HG03520 (cell line): ENCODE measurements at regions not wholly inside any gene's neighbourhood (a gene's known extent, or its start where the extent isn't known, plus 50 kb on each side); places are given as distances from the start of the nearest gene placed in this dataset.

Source experiments
- ATAC-seq: cut with Tn5 transposase; IDR thresholded peaks from one replicate; pipeline ENCODE4 v1.9.1; 2021; ENCODE audit warnings: mild to moderate bottlenecking, moderate library complexity; ENCODE audit not compliant: unreplicated experiment

GRCh38 chr14:95413289-95414215 is 93.8 kb upstream of the CLMN start:
- ATAC-seq = no peak

DNA sequence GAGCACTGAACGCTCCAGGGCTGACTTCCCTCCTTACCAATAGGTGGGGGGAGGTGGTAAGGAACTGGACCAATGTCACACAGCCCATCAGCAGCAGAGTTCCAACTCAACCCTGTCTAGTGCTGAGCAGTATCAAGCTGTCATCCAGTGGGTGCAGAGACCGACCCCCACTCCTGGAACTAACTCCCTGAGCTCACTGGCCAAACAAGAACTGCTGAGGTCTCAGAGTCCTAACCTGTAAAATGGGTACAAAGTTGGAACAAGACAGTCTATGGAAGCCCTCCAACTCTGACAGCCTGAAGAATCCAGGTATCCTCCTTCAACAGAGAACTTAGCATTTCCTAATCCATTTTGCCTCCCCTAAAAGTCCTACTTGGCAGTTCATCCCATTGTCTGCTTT is 91.1 kb upstream of the CLMN start:
- no peak for ATAC-seq

DNA sequence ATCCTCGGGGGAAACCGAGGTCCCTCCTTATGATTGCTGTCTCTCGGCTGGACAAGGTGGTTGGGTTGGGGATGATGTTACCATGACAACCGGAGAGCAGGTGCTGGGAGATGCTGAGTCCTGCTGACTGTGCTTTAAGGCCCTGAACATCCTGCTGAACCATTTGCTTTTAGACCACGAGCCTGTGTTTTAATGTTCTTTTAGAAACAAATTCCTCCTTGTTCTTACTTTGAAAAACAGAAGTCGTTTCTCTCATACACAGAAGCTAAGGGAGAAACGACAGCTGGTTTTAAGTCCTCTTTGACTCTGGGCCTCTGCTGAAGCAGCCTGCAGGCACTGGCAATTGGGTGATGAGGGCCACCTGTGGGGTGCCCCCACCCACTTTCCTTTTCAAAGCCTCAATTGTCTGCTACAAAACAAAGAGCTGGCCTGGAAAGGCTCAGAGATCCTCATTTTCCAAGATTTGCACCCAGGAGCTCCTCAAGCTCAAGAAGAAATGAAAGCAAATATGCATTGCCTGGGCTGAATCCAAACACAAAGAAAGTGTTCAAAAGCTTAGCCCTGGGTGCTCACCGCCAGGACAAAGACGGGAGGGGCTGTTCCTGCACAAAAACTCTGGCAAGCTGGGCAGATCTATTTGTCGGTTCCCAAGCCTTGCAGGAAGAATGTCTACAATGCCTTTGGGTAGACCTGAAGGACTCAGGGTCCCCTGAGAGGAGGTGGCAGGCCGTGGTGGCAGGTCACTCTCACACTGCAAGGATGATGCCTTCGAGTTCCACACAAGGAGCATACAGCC is 90.0 kb upstream of the CLMN start:
- ATAC-seq = no peak

DNA sequence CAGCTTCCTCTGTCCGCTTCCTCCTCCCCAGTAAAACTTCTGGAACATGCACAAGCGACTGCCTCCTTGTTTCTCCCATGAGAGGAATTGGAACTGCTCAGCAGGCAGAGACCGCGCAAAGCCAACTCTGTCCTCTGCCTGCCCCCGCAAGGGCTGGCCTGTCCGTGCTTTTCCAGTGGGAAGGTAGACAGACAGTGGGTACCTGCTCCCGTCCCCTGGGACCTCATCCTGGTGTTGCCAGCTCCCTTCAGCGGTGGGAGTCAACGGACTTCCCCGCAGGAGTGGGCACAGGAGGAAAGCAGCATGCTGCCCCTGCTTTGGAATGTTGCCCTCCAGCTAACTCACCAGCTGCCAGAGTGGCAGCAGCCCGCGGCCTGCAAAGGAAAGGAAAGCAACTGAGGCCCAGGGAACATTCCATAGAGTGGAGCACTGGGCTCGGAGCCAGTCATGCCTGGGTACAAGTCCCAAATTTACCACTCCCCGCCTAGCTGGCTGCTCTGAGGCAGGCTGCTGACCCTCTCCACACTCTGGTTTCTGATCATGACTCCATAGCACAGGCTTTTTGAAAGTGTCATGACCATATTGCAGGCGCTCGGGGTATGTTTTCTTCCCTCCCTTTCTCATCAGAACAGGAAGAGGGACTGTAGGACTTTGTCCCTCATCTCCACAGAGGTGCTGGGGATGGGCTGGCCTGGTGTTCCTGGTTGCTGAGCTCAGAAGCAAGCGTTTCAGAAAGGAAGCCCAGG is 89.2 kb upstream of the CLMN start:
- no peak for ATAC-seq

DNA sequence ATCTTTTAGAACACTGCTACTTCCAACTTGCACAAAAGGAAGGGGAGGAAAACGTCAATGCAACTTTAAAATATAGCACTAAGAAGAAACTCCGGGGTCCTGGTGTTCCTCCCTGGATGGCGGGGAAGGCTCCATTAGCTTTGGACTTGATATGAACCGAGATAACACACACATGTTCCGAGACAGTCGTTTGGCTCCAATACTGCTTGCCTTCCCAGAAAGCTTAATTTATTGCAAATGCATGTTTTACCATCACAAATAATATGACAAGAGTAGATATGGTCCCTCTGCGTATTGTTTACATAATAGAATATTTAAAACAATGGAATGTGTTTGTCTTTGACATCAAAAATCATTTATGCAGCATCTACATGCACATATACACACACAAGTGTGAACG is 87.6 kb upstream of the CLMN start:
- no peak for ATAC-seq

DNA sequence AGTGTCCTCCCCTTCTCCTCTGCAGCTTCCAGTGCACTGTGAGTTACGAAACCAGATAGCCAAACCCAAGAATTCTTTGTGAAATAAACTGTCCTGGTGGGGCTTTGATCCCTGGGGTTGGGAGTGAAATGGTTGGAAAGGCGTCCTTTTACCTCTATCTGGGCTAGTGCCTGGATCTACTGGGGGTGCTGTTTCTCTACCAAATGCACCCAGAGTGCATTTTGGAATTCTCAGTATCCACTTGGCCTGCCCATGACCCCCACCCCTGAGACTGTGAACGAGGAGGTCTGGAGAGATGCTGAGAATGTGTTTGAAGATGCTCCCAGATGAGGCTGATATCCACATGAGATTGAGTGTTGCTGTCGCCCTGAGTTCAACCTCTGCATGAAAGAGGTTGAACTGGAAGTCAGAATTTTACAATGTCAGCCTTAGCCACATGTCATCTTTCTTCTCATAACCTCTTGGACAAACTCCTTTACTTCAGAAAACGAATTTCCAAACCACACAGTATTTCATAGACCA is 87.1 kb upstream of the CLMN start:
- ATAC-seq = no peak

DNA sequence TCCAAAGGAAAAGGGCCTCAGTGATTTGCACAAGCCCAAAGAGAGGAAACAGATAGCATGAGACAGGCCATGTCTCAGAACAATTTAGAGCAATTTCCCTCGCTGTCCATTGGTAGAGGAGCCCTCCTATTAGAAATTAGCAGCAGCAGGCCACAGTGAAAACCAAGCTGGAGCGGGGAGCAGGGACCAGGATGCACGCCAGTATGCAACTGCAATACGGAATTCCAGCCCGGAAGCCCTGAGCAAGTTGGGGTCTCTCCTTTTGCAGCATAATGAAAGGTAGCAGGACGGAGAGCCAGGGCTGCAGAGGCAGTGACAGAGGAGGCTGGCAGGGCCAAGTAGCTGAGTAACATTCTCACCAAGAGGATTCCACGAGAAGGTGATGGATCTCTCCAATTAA is 84.9 kb upstream of the CLMN start:
- no peak for ATAC-seq

DNA sequence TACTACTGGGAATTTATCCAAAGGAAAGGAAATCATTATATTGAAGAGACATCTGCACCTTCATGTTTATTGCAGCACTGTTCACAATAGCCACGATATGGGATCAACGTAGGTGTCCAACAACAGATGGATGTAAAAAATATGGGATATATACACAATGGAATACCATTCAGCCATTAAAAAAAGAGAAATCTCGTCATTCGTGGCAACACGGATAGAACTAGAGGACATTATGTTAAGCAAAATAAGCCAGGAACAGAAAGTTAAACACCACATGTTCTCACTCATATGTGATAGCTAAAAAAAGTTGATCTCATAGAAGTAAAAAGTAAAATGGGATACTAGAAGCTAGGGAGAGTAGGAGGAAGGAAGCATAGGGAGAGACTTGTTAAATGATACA is 82.9 kb upstream of the CLMN start:
- no peak for ATAC-seq

DNA sequence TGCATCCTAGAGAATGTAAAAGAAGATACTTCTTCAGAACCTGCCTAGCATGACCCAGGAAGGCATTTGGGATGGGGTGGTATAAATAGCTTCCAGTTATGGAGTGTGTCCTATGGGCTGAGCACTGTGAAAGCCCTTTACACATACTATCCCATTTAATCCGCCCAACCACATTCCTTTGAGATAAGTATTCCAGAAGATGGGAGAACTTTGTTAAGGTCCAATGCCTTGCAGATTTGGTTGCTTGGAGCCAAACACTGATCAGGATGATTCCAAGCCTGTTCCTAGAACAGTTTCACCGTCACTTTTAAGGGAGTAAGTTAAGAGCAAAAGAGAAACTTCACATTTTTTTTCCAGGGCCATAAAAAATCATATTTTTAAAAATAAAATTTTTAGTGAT is 82.5 kb upstream of the CLMN start:
- no peak for ATAC-seq

DNA sequence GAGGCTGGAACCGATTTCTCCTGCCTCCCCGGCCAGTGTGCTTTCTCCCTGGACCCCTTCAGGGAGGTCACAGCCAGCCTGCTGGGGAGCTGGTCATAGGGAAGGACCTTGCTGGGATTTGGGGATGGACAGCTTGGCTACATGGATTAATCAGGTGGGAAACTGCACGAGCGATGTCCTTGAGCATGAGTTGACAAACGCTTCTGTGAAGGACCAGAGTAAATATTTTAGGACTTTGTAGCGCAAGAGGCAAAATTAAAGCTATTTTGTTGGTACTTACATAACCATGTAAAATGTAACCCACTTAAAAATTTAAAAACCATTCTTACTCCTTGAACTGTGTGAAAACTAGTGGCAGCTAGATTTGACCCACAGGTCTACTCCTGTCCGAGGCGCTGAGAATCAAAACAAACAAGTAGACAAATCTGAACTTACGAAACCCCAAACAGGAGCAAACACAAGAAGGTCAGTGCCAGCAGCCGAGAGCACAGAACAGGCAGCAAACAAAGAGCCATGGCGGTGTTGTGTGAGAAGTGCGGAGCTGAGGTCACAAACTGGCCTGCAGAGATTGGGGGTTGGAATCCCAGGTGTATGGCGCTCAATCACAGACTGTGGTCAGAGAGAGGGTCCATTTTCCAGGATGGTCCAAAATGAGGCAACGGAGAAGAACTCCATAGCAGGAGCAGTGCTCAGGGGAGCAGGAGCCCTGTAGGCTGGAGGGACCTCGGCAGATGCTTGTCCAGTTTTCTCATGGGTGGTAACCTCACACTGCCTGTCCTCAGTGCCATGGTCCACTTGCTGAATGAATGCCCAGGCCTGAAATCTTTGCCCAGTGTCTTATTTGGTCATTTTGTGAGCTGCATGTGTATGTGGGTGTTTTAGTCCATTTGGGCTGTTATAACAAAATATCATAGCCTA is 79.2 kb upstream of the CLMN start:
- ATAC-seq = no peak

DNA sequence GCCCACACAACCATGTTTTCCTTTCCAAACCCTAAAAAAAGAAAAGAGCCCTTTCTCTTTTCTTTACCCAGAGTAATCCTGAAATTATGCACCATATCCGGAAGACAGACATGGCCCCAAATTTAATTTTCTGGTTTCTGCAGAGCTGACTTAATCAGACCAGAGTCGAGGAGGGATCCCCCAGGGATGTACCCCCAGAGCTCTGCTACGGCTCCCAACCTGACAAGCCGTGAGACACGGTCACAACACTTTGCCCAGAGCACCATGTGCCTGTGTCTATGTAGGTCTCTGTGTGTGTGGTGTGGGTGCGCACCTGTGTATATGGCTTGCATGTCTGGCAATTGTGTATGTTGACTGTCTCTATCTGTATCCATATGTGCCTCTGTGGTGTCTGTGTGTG is 77.6 kb upstream of the CLMN start:
- ATAC-seq = no peak

GRCh38 chr14:95396221-95396620 is 76.5 kb upstream of the CLMN start:
- no peak for ATAC-seq

DNA sequence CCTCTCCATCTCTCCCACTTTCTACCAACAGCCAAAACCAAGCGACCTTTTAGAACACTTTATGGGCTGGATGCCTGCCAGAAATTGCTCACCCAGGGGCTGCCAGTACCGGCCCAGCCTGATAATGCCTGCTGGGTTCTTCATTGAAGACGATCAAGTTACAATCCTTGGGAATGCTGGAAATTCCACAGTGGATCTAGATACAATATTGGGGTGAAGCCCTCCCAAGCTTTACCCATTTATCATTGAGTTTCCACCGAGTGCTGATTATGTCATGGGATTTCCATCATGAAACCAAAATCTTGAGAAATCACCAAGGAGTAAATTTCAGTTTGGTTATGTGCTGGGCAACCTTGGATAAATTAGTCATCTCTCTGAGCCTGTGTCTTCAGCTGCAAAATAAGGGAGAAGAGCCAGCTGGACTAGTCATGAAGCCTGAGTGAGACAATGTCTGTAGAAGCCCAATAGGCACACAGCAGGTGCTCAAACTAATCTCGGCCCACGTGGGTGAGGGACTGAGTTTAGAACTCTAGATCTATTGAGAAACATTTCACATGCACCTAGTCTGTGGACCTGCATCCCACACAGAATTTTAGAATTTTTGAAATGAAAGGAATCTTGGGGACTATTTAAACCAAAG is 75.5 kb upstream of the CLMN start:
- ATAC-seq = no peak

DNA sequence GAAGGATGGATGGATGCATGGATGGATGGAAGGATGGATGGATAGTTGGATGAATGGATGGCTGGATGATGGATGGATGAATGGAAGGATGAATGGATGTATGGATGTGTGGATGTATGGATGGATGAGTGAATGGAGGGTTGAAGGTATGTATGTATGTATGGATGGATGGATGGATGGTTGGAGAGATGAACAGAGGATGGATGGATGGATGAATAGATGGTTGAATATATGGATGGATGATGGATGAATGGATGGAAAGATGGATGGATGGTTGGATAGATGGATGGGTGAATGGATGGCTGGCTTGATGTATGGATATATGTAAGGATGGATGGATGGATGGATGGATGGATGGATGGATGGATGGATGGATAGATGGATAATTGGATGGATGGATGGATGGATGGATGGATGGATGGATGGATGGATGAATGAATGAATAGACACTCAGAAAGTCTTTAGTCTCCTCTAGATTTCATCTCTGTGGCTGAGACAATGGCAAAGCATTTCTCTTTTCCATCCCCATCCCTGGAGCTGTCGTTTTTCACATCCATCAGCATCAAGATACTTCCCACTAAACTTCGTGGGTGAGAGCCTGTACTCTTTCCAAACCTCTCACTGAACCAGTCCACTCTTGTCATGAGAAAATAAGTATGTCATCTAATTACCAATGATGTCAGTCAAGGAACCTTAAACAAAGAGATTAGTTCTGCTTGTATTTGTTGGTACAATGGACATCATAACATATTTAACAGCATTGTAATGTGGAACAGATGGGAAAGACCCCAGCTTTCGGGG is 74.8 kb upstream of the CLMN start:
- no peak for ATAC-seq

GRCh38 chr14:95392841-95393240 is 73.1 kb upstream of the CLMN start:
- ATAC-seq = no peak

- ATAC-seq = no peak
Observed at GRCh38 chr14:95391331-95391730, 71.6 kb upstream of the CLMN start.

- ATAC-seq = no peak
Observed at GRCh38 chr14:95389471-95390011, 69.8 kb upstream of the CLMN start.

DNA sequence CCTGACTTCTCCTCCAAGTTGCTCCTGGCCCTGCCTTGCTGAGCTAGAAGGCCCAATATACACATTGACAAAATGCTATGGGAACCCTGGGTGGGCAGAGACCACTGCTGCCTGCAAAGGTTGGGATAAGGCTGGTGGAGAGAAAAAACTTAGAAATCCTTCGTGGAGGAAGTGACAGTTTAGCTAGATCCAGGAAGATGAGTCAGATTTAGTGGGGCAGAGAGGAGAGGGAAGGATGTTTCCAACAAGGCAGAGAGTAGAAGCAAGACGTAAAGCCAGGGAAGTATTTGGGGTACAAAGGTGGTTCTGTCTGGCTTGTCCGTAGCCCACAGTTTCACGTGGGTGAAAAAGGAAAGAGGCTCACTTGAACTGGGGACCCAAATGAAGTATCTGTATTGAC is 69.0 kb upstream of the CLMN start:
- no peak for ATAC-seq
